ENCODE measurements at regions not wholly inside any gene's neighbourhood (a gene's known extent, or its start where the extent isn't known, plus 50 kb on each side); places are given as distances from the start of the nearest gene placed in this dataset.
A peak's percentile ranks its signal among the peaks of the same experiment; 100 is the strongest.
"Not testable (repeated sequence)": the region's sequence is repeated elsewhere in the genome, so short reads cannot be mapped to it uniquely, and the experiment has no call there.

DNA sequence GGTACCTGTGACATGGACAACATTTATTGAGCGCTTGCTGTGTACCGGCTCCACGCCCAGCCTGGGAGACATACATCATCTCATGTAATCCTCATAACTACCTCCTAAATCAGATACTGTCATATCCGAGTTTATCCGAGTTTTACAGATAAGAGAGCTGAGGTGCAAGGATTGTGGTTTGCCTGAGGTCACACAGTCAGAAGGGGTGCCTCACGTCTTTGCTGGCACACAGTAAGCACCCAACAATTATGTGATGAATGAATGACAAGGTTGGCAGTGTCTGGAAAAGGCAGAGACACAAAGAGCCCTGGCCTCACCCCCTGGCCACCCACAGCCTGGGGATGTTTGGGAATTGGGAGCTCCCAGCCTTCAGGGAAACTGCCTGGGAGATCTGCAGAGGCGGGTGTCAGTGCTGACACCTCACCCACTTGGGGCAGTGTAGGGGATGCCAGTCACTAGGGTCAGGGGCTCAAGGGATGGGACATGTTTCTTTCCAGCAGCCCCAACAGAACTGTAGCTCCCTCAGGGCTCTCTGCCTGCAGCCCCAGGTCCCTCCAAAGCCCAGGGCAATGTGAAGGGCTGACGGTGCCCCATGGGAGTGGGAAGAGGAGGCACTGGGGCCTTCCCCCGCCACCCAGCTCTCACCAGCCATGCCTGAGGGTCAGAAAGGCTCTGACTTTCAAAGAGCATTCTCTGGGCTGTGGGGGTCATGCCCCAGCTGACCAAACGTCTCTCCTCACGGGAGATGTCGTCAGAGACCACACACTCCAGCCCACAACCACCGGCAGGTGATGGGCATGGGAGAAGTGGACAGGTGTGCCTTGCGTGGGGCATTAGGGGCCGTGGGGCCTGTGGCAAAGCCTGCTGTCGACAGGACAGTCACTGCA lies 157.5 kb downstream of the ZFP36L2 start:
- no peak for DNase-seq

DNA sequence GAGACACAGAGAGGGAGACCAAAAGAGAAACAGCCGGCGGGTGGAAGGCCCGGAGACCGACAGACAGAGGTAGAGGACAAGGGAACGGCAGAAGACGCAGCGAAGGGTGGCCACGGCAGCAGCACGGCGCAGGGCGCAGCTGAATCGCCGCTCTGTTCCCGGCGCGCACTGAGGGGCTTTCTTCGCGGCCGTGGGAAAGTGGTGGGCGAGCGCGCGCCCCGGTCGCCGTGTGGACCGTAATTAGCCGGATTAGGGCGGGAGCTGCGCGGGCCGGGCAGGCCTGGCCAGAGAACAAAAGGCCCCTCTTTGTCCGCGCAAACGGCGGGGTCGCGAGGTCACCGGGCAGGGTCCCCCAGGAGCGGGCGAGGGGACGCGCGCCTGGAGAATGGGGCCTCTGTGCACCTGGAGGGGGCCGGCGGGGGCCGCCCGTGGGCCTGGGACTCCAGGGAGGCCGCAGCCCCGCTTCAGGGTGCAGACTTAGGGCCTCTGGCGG lies 158.3 kb downstream of the ZFP36L2 start:
- no peak for DNase-seq

DNA sequence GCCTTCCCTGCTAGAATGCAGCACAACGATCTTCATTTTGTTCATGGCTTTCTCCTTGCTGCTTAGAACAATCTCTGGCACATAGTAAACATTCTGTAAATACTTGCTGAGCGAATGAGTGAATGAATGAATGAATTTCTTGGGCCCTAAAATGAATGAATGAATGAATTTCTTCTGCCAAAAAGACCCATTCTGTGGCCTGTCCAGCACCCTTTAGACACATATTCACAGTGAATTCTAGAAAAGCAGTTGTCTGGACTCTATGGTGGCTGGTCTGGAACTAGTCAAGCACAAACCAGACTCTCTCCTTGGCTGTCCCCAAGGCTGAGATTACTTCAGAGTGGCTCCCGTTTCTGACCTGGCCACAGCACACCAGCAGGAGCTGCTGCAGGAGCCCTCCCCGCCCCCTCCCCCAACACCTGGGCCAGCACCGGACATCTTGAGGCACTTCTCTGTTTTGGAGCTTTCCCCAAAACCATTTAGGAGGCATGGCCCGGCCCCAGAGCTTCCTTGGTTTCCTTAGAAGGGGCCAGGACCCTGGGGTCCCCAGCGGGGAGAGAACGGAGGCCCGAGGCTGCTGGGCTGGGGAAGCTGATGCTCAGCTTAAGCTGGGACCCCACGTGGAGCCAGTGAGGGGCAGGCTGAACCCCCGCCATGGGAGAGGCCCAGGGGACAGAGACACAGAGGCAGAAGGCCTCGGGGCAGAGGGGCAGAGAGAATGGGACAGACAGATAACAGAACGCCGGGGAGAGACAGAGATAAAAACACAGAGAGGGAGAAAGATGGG lies 159.0 kb downstream of the ZFP36L2 start:
- DNase-seq, result no peak

DNA sequence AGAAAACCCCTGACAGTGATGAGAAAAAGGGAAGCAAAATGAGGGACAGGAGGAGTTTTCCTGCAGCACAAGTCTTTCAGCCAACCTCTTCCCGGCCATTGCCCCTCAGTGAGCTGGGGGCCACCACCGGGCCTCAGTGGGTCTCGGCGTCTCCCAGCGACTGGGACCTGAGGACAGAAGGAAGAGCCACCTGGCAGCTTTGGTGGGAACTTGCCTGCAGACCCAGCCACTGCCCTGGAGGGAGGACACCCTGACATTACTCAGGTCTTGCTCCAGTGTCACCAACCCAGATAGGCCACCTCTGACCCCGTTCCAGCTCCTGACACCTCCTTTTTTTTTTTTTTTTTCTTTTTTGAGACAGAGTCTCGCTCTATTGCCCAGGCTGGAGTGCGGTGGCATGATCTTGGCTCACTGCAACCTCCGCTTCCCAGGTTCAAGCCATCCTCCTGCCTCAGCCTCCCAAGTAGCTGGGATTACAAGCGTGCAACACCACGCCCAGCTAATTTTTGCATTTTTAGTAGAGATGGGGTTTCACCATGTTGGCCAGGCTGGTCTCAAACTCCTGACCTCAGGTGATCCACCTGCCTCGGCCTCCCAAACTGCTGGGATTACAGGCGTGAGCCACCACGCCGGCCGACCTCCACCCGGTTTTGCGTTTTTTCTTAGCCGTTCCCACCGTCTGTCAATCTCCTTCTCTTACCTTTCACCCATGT lies 159.7 kb downstream of the ZFP36L2 start:
- DNase-seq, result peak; percentile 11

DNA sequence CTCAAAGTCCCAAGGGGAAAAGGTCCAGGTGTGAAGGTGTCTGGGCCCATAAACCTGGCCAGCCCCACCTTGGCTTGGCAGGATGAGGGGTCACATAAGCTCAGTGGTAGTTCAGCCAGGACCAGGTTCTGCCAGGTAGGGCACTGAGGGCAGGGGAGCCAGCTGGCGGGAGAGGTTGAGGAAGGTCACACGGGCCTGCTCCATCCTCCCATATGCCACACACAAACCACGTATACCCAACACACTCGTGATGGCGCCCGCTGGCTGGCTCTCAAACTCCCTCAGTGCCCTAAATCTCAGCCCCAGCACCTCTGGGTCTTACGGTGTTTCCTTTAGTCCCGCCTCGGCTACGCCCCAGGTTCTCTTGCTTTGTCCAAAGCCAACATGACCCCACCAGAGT lies 160.5 kb downstream of the ZFP36L2 start:
- DNase-seq, result peak; percentile 10

DNA sequence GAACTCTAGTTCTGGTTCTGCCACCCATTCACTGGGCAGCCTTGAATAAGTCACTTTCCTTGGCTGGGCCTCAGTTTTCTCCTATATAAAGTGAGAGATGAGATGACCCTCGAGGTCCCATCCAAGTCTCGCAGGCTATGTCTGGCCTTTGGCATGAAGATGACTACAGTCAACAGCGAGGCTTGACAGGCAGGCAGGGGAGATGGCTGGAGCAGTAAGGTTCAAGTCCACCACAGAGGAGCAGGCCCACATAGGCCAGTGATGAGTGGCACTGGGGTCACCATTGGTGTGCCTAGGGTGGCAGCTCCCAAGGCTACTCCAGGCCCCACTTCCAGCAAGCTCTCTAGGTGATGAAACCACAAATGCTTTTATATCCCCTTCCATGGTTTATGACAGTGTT lies 161.4 kb downstream of the ZFP36L2 start:
- peak; percentile 4 for DNase-seq

DNA sequence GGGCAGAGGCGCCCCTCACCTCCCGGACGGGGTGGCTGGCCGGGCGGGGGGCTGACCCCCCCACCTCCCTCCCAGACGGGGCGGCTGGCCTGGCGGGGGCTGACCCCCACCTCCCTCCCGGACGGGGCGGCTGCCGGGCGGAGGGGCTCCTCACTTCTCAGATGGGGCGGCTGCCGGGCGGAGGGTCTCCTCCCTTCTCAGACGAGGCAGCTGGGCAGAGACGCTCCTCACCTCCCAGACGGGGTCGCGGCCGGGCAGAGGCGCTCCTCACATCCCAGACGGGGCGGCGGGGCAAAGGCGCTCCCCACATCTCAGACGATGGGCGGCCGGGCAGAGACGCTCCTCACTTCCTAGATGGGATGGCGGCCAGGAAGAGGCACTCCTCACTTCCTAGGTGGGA lies 163.3 kb downstream of the ZFP36L2 start:
- DNase-seq, result not testable (repeated sequence)

DNA sequence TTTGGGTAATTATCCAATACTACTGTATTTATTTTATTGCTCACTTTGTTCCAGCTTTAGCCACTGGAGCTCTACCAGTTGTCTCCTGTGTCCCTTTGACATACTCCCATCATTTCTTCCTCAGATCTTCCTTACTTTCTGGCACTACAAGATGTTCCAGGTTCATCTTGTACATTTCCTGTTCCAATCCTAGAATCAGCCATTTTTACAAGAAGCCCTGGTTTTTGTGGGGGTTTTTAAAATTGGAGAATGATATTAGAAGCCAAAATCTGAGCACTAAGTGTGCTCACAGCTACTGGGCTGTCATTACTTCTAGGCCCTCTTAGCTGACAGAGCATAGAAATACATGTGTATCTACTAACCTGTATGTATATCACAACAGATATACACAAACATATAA lies 164.3 kb downstream of the ZFP36L2 start:
- DNase-seq, result no peak

DNA sequence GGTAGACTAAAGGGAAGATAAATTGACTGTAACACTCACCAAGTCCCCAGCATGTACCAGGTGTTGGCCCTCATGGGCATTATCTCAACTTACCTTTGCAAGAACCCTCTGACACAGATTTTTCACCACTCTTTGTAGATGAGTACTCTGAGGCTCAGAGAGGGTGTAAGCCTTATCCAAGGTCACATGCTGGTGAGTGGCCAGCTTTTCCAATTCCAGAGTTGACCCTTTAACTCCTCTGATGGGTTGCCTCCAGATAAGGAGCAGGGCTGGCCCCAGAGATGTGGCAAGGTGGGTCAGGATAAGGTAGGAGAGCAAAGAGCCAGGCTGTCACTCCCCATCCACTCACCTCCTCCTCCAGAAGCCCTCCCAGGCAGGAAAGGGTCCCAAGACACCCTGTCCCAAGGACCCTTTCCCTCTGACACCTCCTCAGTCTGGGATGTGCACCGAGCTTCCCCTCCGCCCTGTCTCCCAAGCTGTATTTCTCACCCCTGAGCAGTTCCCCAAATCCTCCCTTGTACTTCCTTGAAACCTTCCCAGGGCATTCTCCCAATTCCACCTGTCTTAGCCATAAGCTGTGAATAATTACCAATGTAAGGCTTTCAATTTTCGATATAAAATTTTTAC lies 165.9 kb downstream of the ZFP36L2 start:
- DNase-seq, result peak; percentile 15

DNA sequence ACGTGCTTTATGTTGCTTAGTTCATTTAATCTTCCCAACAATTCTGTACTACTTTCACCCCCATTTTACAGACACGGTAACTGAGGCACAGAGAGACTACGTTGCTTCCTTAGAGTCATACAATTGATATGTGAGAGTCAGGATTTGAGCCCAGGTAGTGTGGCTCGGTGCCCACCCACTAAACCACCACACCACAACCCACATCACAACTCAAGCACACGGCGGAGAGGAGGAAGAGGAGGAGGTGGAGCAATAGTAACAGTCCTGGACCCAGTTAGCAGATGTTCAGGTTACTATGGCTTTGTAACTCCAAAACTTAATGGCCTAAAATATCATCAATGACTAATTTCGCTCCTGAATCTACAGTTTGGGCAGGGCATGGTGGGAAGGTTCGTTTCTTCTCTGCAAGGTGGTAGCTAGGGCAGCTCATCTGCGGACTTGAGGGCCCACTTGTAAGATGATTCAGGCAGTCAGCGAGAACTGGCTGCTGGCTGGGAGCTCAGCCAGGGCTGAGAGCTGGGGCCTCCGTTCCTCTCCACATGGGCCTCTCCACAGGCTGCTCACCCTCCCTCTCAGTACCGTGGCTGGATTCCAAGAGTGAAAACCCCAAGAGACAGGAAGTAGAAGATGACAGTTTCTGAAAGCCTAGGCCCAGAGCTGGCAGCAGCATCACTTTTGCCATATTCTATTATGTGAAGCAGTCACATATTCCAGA lies 167.1 kb downstream of the ZFP36L2 start:
- DNase-seq, result peak; percentile 89

DNA sequence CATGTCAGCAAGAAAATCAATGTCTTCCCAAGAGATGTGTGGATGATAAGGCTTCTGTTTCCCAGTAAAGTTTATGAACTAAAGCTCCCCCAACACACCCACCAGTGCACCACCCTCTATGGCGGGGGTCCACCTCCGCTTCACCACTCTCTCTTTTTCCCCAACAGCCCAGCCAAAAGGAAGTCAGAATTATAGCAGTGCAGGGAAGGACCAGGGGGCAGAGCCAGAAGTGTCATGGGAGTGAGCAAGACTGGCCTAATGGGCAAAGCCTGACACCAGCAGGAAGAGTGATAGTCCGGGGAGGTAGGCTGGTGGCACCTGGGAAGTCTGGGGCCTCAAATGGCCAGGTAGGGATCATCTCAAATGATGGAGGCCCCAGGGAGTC lies 167.7 kb downstream of the ZFP36L2 start:
- no peak for DNase-seq

DNA sequence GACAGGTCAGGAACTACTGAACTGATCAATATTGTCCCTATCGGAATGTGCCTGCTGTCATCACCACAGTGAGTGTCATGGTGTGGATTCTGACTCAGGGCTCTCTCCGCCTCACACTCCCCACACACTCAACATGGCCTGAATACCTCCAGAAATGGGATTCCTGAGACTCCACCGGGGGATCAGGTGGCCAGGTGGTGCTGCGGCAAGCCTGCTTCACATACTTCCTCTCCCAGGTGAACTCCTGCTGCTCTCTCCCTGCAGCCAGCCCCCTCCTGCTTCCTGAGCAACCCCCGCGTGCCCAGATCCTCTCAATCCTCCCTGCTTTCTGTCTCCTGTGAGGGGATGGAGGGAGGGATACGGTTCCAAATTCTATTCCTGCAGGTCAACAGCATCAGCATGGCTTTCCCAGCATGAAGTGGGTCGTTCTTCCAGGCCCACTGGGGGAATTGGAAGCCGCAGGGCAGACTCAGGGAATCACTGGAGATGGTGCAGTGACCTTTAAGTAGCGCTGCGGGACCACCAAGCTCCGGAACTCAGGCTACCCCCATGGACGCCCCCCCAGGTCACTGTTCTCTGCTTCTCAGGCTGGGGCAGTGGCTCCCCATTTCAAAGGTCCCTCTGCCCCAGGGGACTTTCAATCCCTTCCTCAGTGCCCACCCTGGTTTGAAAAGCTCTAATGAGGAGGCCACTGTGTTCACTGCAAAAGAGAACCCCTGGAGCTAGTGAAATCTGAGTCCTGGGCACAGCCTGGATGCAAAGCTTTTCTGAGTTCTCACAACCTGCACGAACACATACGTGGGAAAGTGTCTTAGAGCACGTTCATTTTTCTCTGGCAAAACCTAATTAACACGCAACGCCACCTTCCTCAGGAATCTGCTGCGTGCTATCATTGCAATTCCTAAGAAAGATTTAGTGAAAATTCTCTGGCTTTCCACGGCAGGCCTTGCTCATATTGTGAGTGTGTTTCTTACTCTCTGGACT lies 168.4 kb downstream of the ZFP36L2 start:
- DNase-seq, result peak; percentile 13

DNA sequence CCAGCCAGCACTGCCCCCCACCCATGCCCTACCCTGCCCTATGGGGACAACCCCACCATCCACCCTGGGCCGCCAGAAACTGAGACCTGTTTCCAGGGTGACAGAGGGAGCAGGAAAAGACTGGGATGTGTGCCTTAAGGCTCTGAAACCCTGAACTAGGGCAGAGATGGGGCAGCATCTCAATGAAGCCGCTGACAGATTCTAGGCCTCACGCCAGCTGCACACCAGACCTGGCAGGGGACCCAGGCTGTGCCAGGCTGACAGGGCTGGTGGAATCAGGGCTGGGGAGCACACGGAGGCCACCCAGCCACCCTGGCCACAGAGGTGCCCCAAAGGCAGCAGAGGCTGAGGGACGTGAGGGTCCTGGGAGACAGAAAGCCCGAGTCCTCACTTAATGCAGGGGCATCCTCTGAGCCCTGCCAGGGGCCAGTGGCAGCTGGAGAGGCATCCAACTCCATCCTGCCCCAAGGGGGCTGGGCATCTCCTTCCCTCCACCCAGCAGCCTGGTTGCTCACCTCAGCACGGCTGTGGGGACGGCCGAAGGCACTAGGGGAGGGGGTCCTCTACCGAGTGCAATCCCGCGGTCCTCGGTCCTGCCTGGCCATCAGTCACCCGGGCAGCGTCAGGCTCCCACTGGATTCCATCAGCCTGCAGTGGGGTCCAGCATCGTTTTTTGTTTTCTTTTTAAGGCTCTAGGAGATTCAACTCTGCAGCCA lies 169.2 kb downstream of the ZFP36L2 start:
- DNase-seq, result peak; percentile 48

DNA sequence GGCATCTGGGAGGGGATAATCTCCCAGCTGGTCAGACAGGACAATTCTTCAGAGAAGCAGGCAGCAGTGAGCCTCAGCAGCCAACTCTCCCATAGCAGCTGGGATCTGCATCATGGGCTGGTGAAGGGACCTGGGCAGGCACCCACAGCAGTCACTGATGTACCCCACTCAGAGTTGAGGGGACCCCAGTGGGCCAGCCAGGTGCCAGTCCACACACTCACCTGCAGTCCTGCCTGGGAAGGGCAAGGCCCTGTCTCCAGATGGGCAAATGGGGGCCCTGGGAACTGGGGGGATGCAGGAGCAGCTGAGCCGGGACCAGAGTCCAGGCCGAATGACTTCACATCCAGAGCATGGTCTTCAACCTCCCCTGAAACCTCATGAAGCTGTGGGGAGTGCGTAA lies 170.4 kb downstream of the ZFP36L2 start:
- peak; percentile 12 for DNase-seq

DNA sequence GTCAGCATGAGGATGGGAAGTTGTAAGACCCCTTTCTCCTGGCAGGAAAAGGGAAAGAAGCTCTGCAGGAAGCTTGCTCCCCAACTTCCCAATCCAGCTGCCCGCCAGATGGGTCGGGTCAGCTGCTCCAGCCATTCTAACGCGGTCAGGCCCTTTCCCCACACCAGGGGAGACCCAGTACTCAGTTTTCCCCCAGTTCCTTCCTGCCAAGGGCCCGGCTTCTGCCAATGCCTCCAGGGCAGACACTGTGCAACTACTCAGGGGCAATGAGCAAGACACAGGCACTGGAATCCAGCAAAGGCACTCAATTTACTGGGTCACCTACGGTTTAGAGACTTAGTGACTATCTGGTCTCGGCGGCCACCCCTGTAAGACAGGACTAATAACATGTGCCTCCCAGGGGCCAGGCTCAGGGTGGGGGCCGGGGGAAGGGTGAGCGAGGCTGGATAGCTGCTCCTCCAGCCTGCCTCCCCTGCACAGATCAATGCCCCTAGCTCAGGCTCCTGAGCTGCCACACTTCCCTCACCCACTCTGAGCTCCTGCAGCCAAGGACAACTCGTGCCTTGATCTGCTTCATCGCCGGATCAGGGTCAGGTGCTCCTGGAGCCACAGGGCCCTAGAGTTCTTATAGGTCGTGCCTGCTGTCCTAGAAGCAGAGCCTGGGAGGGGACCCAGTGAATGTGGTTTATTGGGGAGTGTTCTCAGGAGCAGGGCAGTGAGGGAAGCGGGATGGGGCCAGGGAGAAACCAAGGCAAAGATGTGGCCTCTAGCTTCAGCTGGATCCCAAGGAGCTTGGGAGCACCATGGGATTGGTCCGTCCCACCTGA lies 171.1 kb downstream of the ZFP36L2 start:
- peak; percentile 13 for DNase-seq

DNA sequence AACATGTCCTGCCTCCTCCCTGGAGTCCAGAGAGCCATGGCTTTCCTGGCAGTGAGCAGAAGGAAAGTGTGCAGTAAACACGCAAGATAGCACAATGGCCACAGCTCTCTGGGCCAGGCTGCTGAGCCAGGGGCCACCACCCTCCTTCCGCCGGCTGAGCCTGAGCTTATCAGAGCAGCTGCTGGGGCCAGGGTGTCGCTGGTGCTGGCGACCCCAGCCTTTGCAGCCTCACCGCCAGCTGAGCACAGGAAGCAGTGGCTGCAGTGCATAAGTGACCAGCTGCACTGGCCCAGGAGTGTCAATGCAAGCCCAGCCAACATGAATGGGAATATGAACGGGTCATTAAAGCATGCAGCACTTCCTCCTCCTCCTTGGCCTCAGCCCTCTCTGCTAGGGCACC lies 172.0 kb downstream of the ZFP36L2 start:
- peak; percentile 45 for DNase-seq

DNA sequence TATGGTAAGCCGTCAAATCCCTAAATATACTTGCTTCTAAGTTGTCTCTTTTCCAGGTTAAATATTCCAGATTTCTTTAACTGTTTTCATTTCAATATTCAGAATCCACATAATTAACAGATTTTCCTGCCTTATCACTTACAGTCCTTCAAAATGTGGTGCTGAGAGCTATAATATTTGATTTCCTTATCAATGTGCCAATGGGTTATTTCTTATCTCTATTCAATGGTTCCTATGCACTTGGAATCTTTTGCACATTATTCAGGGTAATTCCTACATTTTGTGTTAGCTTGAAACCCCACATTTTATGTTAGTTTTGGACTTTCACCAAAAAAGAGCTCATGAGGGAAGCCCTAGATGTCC lies 173.5 kb downstream of the ZFP36L2 start:
- DNase-seq, result no peak

DNA sequence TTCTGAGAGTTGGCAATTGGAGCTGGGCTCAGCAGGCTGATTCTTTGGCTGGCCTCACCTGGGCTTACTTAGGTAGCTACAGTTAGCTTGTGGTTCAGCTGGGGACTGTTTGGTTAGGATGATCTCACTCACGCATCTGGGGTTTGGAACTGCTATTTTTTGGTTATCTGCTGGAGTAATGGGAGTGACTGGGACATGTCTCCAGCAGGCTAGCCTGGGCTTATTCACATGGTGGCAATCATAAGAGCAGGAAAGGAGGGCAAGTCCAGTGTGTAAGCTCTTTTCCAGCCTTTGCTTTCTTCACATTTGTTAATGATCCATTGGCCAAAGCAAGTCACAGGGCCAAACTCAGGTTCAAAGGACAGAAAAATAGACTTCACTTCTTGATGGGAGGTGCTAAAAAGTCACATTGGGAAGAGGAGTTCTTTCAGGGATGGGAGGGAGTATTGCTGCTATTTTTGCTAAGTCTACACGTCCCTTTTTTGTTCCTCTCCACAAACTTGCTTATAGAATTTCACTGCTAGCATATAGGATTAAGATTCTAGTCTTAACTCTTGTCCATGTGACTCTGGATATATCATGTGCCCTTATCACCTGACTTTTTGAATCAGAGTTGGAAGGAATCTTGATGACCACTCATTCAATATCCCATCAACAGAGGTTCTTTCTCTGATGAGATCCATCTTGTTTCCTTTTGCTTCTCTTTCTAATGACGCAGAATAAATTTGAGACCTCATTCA lies 174.0 kb downstream of the ZFP36L2 start:
- no peak for DNase-seq

DNA sequence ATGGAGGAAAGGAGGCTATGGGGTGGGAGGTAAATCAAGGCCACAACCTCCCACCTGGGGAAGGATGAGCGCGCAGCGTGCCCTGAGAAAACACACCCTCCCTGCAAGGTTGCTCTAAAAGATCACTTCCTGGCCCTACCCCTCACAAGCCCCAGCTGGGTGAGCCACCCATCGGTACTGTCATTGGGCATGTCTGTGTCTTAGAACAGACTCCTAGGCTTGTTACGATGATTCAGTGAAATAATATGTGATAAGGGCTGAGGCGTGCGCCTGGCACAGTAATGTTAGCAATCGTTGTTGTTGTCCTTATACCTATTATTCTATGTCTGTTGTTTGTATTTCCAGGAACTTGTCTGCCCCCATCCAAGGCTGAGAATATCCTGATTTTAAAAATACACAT lies 175.1 kb downstream of the ZFP36L2 start:
- DNase-seq, result peak; percentile 10

Data from femur (tissue), 1 donor.